ENCODE measurements at regions not wholly inside any gene's neighbourhood (a gene's known extent, or its start where the extent isn't known, plus 50 kb on each side); places are given as distances from the start of the nearest gene placed in this dataset.

- TF ChIP-seq, protein P1, sequence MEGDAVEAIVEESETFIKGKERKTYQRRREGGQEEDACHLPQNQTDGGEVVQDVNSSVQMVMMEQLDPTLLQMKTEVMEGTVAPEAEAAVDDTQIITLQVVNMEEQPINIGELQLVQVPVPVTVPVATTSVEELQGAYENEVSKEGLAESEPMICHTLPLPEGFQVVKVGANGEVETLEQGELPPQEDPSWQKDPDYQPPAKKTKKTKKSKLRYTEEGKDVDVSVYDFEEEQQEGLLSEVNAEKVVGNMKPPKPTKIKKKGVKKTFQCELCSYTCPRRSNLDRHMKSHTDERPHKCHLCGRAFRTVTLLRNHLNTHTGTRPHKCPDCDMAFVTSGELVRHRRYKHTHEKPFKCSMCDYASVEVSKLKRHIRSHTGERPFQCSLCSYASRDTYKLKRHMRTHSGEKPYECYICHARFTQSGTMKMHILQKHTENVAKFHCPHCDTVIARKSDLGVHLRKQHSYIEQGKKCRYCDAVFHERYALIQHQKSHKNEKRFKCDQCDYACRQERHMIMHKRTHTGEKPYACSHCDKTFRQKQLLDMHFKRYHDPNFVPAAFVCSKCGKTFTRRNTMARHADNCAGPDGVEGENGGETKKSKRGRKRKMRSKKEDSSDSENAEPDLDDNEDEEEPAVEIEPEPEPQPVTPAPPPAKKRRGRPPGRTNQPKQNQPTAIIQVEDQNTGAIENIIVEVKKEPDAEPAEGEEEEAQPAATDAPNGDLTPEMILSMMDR (IDR thresholded peaks at IDR 0.05 in 4 of 5, conservative IDR thresholded peaks at IDR 0.05 in 1 of 5), result no peak
- TF ChIP-seq POLR2A (IDR thresholded peaks at IDR 0.05), result no peak
Measured at GRCh38 chr11:129315781-129316579, 59.7 kb upstream of the BARX2 start.

Data from gastrocnemius medialis (tissue), 4 donors.